NB4 (cell line): ENCODE measurements at regions not wholly inside any gene's neighbourhood (a gene's known extent, or its start where the extent isn't known, plus 50 kb on each side); places are given as distances from the start of the nearest gene placed in this dataset.

Source experiments
- POLR2A ChIP-seq: IDR thresholded peaks from 2 replicates; pipeline ENCODE4 v1.6.1; 2011; ENCODE audit warnings: mild to moderate bottlenecking; ENCODE audit not compliant: insufficient read length; ENCODE audit errors: extremely low read depth
- TF ChIP-seq, protein P1 (sequence below): IDR thresholded peaks from one replicate; pipeline ENCODE4 v1.5.1; 2012; ENCODE audit warnings: low read depth, low read length

DNA sequence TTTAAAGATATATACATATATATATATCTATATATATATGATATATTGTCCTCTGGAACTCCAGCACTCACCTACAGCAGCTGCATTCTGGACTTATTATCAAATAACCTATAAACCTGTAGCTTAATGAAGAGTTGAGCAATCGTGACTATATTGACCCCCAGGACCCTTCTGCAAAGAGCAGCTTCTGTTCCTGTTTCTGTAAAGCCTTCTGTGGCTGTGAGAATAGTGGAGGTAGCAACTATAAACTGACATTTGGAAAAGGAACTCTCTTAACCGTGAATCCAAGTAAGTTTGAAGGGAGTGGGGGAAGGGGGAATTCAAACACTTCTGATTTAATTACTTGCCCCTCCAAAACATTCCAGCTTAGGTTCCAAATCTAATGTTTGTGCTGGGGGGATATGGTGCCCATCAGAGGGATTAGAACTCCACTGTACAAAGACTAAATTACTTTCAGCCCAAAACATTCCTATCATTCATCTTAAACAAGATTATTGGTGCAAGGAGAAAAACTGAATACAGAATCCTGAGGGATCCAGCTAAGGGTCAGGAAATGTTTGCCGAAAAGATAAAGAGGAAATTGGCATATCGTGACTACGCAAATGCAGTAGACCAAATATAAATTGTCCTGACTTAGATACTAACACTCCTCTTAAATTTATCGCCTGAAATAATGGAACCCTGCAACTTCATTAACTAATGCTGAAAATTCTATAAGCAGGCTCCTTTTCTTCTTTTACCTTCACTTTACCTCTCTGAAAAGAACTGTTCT, 106.1 kb downstream of the DAD1 start:
- TF ChIP-seq, protein P1, sequence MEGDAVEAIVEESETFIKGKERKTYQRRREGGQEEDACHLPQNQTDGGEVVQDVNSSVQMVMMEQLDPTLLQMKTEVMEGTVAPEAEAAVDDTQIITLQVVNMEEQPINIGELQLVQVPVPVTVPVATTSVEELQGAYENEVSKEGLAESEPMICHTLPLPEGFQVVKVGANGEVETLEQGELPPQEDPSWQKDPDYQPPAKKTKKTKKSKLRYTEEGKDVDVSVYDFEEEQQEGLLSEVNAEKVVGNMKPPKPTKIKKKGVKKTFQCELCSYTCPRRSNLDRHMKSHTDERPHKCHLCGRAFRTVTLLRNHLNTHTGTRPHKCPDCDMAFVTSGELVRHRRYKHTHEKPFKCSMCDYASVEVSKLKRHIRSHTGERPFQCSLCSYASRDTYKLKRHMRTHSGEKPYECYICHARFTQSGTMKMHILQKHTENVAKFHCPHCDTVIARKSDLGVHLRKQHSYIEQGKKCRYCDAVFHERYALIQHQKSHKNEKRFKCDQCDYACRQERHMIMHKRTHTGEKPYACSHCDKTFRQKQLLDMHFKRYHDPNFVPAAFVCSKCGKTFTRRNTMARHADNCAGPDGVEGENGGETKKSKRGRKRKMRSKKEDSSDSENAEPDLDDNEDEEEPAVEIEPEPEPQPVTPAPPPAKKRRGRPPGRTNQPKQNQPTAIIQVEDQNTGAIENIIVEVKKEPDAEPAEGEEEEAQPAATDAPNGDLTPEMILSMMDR: no peak
- TF ChIP-seq POLR2A: no peak
